ENCODE measurements at regions not wholly inside any gene's neighbourhood (a gene's known extent, or its start where the extent isn't known, plus 50 kb on each side); places are given as distances from the start of the nearest gene placed in this dataset.
"Not testable (repeated sequence)": the region's sequence is repeated elsewhere in the genome, so short reads cannot be mapped to it uniquely, and the experiment has no call there.

DNA sequence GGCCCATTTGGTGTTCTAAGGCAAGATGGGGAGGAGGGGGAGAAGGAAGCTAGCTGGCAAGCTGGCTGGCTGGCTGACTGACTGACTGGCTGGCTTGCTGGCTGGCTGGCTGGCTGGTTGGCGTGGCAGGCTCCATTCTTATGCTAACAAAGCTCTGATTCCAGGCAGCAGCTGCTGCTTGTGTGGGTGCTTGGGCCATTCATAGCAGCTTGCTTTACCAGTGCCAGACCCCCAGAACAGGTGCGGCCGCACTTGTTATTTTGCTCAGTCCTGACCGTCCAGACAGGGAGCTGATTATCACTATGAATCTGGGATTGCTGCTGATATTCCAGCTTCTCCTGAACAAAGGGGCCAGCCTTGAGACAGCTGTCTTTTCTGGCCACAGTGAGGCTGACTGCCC lies 131.2 kb upstream of the PAK3 start:
- DNase-seq, result no peak

DNA sequence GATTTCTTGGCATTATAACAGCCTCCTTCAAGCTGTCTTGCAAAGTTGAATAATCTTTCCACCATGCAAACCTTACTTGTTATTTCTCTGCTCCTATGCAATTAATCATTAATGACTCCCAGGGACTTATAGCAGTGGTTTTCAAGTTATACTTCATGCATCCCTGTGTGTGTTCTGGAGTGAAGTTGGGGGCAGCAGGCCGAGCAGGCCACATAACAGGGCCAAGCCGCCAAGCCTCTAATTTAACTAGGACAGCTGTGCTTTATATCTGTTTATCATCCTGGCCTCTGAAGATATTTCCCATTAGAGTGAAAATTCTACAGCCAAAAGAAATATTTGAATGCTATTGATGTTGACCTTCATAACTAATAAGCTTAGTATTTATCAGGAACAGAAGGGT lies 133.5 kb upstream of the PAK3 start:
- no peak for DNase-seq

DNA sequence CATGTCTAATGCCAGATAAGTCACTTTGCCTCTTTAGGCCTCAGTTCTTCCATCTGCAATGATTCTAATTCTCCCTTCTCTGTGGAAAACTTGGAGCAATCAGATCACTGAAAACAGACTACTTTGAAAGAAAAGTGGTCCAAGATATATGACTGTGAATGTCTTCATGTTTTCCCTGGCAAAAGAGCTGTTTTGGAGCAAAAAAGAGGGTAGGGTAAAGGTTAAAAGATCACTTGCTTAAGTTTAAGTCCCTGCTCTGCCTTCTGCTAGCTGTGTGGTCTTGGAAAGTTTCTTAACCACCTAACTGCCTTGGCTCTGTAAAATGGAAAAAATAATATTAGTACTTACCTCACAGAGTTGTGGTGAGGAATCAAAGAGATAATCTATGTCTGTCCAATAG lies 140.3 kb upstream of the PAK3 start:
- DNase-seq, result no peak

DNA sequence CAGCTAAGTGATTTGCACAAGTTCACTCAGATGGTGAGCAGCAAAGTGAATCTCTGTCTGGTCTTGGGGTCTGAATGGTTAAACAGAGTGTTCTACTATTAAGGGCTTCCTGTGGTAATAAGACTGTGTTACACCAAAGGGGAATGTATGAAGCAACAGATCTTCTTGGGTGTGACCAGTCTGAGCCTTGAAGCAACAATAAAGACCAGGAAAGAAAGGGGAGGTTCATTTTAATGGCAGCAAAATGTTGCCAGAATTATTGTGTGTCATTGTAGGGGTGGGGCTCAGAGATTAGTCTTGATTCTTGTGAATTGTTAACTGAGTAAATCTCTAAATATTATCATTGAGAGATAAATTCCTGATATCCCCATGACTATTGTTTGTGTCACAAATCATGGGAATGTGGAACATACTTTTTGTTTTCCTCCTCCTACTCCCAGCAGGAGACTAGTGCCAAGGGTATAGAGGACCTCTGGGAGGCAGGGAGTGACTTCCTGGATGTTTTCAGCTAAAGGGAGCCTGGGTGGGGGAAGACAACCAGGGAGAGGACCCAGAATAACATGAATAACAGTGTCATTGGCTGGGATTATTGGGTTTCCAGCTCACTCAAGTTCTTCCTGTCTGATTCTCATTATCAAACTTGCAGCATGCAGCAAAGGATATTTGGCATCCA lies 141.4 kb upstream of the PAK3 start:
- no peak for DNase-seq

DNA sequence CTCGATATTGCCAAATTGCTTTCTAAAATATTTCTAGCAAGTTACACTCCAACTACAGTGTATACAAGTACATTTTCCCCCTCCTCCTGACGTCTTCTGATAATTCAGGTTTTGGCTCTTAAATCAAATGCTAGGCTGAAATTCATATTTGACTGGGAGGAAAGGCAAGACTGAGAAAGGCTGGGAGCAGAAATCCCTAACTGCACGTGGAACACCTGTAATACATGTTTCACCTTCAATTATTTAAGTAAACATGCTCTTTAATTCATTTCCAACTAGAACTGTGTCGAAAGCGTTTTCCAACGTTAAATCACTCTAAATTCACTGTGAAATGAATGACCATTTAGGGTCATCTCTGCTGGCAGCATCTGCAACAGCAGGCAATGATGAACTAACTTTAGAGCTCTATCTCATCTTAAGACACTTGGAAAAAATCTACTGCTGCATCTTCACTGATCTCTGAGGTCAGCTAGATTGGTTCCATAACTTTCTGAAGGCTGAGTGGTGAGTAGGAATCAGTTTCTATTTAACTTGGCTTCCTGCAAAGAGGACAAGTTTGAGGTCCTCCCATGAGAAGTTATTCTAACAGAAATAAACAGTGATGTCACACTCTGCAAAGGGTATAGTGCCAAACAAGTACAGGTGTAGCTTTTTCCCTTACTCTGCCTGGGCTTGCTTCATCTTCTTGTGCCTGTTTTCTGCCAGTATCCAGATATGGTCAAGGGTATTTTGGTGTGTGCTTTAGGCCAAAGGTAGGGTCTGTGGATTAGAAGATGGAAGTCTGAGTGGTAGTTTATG lies 144.3 kb upstream of the PAK3 start:
- no peak for DNase-seq

DNA sequence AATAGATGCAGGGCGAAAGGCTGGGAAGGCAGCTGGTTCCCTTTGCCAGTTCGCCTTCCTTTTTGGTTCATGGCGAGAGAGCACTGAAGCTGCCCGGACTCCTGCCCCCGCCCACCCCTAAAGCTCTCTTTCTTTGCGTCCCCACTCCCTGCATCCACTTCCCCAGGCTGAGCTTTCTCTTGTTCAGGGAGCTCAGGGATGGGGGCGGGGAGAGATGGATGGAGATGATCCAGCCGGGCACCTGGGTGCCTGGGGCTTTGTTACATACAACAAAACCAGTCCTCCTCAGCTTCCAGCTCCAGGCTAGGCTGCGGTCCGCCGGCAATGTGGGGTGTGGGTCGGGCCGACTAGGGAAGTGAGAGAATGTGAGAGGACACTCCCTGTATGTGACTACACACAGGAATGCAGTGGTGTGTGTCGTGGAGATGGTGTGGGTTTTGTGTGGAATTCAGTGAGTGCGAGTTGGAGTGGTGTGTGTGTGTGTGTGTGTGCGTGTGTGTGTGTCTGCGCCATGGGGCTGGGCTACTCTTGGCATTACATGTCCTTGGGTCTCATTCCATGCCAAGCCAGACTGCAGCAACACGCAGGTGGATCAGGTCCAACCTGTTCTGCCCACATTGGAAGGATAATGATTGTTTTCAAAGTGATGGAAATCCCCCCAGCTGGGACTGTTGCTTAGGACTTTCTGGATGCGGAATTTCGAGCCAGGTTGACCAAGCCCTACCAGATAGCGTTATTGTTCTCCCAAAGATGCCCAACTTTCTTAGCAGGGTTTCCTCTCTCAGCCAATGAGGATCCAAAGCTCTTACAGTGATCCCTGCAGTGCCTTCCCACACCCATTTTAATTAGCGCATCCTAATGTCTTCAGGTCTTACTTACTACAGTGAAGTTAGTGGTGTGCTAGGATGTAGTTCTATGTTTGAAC lies 149.4 kb upstream of the CHRDL1 start:
- DNase-seq, result no peak

DNA sequence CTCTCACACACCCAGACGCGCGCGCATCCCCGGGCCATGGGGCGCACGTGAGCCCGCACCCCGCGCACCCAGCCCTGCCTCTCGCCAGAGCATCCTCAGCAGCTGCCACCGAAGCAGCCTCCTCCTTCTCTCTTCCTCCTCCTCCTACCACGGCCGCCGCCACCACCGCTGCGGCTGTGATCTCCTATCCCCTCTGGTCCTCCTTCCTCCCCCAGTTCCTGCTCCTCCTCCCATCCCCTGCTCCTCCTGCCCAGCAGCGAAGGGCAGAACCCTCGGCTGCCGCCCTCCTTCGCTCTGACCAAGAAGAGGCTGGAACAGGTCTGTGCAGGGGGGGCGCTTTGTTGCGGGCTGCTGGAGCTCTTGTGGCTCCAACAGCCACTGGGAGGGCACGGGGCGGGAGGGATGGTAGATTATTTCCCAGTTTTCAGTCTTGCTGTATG lies 148.7 kb upstream of the CHRDL1 start:
- no peak for DNase-seq

DNA sequence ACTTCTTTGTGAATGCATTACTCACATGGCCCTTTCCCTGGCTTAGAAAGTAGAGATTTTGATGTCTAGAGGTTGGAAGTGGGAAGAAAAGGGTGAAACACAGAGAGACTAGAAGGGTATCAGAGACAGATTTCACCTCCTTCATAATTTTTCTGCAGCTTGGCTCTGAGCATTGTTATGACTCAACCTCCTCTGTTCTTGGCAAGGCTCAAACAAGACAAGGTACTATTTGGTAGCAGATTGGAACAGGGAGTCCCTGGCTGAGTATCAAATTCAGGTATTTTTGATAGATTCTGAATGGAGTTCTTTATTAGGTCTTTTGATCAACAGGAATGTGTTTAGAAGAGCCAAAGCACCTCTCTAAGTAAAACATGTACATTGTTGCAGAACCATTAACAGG lies 146.3 kb upstream of the CHRDL1 start:
- no peak for DNase-seq

DNA sequence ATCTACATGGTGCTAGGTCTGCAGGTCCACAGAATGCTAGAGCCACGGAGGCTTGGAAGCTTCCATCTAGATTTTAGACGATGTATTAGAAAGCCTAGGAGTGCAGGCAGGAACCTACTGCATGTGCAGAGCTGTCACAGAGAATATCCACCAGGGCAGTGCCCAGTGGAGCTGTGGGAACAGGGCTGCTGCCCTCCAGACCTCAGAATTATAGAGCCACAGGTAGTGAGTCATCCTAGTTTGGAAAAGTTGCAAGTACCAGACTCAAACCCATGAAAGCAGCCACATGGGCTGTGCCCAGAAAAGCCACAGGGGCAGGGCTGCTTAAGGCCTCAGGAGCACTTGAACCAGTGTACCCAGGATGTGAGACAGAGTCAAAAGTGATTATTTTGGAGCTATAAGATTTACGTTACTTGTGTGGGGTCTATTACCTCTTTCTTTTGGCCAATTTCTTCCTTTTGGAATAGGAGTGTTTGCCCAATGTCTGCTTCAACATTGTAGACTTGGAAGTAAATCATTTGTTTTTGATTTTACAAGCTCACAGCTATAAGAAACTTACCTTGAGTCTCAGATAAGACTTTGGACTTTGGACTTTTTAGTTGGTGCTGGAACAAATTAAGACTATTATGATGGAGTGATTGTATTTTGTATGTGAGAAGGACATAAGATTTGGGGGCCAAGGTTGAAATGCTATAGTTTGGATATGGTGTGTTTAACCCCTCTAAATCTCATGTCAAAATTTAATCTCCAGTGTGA lies 143.5 kb upstream of the CHRDL1 start:
- DNase-seq, result no peak

DNA sequence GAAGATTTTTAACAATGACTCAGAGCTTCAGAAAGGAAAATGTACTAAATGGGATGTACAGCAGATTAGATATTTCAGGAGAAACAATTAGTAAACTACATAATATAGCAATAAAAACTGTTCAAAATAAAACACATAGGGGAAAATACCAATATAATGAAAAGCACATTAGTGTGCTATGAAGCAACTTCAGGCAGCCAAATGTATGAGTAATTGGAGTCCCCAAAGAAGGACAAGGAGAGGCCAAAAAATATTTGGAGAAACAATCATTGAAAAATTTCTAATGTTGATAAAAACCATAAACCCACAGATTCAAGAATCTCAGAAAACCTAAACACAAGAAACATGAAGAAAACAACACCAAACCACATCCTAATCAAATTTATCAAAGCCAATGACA lies 129.3 kb upstream of the CHRDL1 start:
- DNase-seq, result no peak

DNA sequence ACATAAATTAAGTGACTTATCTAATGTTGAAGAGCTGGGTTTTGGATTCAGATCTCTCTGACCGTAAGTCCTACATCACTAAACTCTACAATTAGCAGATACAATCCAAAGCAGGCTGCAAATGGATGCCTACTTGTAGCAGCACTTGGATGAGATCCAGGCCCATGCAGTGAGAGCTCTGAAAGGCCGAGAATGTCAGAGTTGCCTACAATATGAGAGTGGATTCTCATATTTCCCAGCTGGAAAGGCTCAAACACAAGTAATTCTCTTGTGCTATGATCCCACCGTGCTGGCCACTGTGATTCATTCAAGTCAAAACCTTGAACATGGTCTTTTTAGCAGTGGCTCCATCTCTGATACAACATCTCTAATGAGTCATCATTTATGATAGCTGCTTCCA lies 125.4 kb upstream of the CHRDL1 start:
- no peak for DNase-seq

DNA sequence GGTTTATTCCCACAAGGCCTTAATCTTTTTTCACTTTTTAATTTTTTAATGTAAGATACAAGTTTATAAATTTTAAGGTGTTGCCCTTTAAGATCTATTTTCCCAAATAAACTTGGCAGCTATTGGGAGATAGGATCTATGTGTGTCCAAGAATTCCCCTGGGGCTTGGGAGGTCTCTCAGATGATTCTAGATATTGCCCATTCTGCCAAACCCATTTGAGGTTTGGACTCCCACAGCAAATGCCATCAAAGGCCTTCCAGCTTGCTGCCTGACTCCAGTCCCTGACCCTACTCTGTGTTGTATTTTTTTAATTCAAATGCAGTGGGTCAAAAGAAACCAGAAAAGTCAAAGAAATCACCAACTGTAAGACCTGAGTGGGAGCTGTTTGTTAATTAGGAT lies 120.0 kb upstream of the CHRDL1 start:
- no peak for DNase-seq

DNA sequence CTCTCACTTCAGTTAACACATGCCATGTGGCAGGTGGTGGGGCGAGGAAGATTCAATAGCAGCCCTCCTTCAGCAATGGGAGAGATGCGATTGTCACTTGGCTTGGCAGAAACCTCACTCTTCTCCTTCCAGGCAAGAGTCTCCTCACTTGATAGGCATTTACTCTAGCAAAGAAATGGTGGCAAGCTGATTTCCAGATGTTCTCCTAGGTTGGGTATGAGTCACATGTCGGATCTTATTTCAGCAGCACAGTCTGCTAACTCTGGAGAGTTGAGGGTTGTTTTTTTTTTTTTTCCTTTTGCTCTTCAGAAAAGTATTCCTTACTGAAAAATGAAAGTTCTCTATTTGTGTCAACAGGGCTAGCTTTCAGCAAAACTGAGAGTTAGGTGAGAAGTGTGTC lies 119.5 kb upstream of the CHRDL1 start:
- no peak for DNase-seq

DNA sequence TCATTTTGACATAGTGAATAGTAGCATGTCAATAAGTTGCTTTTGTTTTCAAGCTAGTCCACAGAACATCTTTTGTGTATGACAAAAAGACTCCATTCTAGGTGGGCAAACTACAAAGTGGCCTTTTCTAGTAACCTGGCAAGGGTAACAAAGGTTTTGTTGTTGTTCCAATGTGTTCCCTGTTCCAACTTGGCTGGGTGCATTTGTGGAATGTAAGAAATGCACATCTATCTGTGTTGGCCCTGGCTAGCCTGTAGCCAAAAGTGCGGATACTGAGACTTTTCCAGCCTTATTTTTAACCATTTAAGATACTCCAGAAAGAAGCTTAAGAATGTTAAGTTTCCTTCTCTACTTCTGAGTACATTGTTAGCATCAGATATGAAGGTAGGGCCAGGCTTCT lies 118.7 kb upstream of the CHRDL1 start:
- no peak for DNase-seq

DNA sequence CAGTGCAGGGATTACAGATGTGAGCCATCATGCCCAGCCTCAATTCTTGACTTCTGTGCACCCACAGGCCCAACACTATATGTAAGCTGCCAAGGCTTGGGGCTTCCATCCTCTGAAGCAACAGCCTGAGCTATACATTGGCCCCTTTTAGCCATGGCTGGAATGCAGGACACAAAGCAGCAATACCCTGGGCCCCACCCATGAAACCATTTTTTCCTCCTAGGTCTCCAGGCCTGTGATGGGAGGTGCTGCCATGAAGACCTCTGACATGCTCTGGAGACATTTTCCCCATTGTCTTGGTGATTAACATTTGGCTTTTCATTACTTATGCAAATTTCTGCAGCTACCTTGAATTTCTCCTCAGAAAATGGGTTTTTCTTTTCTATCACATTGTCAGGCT lies 109.1 kb upstream of the CHRDL1 start:
- DNase-seq, result not testable (repeated sequence)

DNA sequence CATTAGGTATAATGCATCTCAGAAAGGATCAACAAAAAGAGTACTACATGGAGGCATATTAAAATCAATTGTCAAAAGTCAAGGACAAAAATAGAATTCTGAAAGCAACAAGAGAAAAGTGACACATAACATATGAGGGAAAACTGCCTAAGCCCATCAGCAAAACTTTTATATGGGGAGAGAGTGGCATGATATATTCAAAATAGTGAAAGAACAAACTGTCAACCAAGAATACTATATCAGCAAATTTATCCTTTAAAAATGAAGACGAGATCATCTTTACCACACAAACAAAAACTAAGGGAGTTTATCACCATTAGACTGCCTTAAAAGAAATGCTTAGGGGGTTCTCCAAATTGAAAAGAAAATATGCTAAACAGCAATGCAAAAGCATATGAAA lies 86.4 kb upstream of the CHRDL1 start:
- no peak for DNase-seq

DNA sequence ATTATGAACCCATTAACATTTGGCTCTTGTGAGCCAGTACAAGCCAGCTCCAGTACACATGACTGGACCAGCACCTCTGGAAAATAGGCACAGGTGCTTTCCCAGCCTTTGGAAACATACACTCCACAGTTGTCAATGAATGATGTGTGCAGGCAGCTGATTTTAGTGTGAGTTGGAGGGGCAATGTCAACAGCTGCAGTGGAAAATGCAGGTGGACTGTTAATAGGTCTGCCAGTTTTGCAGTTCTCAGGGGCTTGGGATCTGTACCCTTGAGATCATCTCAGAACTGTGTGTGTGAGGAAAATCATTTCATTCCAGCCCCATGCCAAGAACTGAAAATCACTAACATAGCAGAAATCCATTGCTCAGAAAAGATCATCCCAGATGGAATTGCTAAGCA lies 81.7 kb upstream of the CHRDL1 start:
- no peak for DNase-seq

DNA sequence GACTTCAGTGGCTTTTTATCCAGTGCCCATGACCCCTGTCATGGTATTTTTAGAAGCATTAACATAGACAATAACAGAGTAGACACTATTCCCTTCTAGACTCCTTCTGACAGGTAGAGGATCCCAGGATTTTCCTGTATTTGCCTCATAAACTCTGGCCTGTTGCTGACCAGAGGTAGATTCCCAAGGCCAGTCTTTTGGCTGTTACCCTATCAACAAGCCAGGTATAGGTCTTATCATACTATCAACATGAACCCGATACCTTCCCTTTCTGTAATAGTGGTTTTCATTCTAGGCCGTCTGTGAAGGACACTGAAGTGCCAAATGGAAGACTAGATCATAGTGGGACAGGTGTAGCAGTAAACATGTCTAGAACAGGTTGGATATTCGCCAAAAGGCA lies 76.2 kb upstream of the CHRDL1 start:
- no peak for DNase-seq

DNA sequence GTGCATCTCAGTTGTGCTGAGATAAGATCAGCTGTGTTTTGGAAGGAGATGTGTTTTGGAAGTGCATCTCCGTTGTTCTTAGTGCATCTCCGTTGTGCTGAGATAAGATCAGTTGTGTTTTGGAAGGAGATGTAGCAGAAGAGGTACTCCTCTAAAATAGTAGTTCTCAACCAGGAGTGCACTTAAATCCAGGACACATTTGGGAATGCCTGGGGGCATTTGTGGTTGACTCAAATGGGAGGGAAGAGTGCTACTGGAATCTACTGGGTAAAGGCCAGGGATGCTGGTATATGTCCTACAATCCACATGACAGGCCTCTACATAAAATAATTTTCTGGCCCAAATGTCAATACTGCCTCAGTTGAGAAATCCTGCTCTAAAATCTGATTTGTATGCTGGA lies 70.8 kb upstream of the CHRDL1 start:
- no peak for DNase-seq

DNA sequence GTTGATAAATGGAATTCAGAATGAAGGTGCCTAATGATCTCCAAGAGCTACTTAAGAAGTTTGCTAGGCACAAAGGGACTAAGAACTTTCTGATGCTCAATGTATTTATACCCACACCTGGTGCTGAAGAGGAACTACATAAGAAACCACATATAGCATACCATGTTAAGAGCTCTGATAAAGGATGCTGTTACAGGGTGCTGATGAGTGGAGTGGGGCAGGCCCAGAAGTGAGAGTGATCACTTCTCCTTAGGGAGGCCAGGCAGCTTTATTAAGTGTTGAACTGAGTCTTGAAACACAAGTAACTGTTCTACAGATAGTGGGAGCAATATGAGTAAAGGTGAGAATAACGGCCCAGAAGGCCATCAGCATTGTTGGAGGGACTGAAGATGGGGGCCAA lies 68.3 kb upstream of the CHRDL1 start:
- no peak for DNase-seq

DNA sequence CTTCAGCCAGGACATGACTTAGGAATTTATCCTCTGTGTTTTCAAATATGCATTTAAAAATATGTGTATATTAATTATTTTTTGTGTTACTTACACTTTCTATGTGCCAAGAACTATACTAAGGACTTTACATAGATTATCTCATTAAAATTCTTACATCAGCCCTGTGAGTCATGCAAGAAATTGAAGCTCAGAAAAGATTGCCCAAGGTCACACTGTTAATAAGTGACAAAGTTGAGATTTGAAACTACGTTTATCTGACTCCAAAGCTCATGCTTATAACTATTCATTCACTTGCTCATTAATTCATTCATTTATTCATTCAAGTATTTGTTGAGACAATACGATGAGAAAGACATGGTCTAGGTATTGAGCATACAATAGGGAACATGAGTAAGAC lies 62.9 kb upstream of the CHRDL1 start:
- no peak for DNase-seq

DNA sequence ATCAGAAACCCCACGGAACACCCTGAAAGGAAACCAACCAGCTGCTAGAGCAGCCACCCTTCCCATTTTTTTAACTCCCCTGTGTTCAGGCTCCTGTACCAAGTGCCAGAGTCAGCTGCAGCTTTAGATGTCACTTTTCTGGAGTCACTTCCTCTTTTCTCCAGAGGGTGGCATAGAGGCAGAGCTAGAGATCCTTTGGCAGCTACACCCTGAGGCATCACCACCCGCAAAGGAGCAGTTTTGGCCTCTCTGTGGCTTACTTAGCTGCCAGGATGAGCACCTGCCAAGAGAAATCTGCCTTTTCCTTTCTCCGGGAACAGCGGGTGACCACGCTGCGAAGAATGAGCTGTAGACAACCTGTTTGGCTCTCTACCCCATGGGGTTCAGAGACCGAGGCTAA lies 58.0 kb upstream of the CHRDL1 start:
- DNase-seq, result peak; percentile 31 to 38

DNA sequence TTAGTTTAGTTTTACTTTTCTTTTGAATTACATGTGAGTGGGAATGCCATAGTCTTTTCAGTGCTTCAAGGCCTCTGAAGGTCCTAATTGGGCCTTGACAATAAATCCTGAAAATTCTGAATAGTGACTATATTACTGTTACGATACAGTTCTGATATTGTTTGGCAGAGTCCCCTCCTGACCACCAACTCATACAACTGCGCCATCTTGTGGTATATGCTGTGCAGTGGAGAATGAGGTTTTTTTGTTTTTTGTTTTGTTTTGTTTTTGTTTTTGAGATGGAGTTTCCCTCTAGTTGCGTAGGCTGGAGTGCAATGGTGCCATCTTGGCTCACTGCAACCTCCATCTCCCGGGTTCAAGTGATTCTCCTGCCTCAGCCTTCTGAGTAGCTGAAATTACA lies 56.6 kb upstream of the CHRDL1 start:
- DNase-seq, result no peak
